BLaER1 treated with 17β-estradiol and CSF1 and Interleukin-3, amounts not matched to agents 10 nM and 100 nM (cell line): ENCODE measurements at regions not wholly inside any gene's neighbourhood (a gene's known extent, or its start where the extent isn't known, plus 50 kb on each side); places are given as distances from the start of the nearest gene placed in this dataset.

Experiments used
- H3K27ac ChIP-seq, 11 experiments: shearing (Covaris generic); formaldehyde crosslinking; 2 replicates each; pipeline ENCODE4 v1.8.1; 2022
- H3K27me3 ChIP-seq, 11 experiments: shearing (Covaris generic); formaldehyde crosslinking; 2 replicates each; pipeline ENCODE4 v1.8.1; 2022
- H3K36me3 ChIP-seq, 11 experiments: shearing (Covaris generic); formaldehyde crosslinking; 2 replicates each; pipeline ENCODE4 v1.8.1; 2022
- H3K4me1 ChIP-seq, 10 experiments: shearing (Covaris generic); formaldehyde crosslinking; 2 replicates each; pipeline ENCODE4 v1.8.1; 2022
- H3K4me2 ChIP-seq, 11 experiments: shearing (Covaris generic); formaldehyde crosslinking; 2 replicates each; pipeline ENCODE4 v1.8.1; 2022
- H3K4me3 ChIP-seq, 10 experiments: shearing (Covaris generic); formaldehyde crosslinking; 2 replicates each; pipeline ENCODE4 v1.8.1; 2022
- H3K9ac ChIP-seq, 11 experiments: shearing (Covaris generic); formaldehyde crosslinking; 2 replicates each; pipeline ENCODE4 v1.8.1; 2022
- H3K9me3 ChIP-seq, 11 experiments: shearing (Covaris generic); formaldehyde crosslinking; replicated peaks in 1 of 11; 2 replicates each; pipeline ENCODE4 v1.8.1; 2022
- H4K20me1 ChIP-seq, 11 experiments: shearing (Covaris generic); formaldehyde crosslinking; 2 replicates each; pipeline ENCODE4 v1.8.1; 2022
- Cebpa-rat ChIP-seq, 11 experiments: shearing (Covaris generic); IDR thresholded peaks; 2 replicates each; pipeline ENCODE4 v1.8.1; 2022

GRCh38 chr18:40855661-40856060 is 1099.4 kb upstream of the PIK3C3 start:
- Histone ChIP-seq H3K9me3 (no peaks in the 10 kb centered on the region), H3K4me3 (no peak overlapping the region), H3K27ac (no peak overlapping the region), H3K4me1 (peaks cover 0 to 30% (median 21%) of the 10 kb centered on the region in 10 experiments; a peak in 16 of 20 replicates), H3K4me2 (no peak overlapping the region), H3K27me3 (no peaks in the 10 kb centered on the region), H3K36me3 (no peaks in the 10 kb centered on the region), H4K20me1 (no peaks in the 10 kb centered on the region), H3K9ac (no peak overlapping the region)
- TF ChIP-seq Cebpa-rat (IDR thresholded peaks at IDR 0.05) = no peak

DNA sequence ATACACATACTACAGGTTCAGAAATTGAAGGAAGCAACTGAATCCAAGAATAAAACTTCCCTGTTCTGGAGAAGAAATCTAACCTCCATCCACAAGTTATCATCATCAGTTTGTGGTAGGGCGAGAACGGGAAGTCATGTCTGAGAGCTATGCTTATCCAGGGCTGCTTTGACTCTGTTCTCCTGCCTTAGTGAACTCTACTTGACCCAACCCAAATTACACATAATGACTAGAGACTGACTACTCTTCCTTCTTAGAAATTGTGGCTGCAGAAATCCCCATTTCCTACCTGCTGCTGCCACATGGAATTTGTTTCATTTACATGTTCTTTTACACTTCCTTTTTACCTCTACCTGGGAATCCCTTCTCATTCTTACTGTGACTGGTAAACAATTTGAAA is 1102.6 kb upstream of the PIK3C3 start:
- H3K4me1 ChIP-seq = peaks cover 0 to 14% (median 11%) of the 10 kb centered on the region in 10 experiments; a peak in 16 of 20 replicates
- no peak overlapping the region for H3K27ac ChIP-seq
- no peaks in the 10 kb centered on the region for H4K20me1 ChIP-seq
- TF ChIP-seq Cebpa-rat (IDR thresholded peaks at IDR 0.05) = no peak
- no peaks in the 10 kb centered on the region for H3K36me3 ChIP-seq
- no peak overlapping the region for H3K9ac ChIP-seq
- no peaks in the 10 kb centered on the region for H3K9me3 ChIP-seq
- no peak overlapping the region for H3K4me3 ChIP-seq
- H3K27me3 ChIP-seq = no peaks in the 10 kb centered on the region
- no peak overlapping the region for H3K4me2 ChIP-seq

- Histone ChIP-seq H4K20me1 (no peaks in the 10 kb centered on the region), H3K27ac (no peak overlapping the region), H3K4me2 (no peak overlapping the region)
Observed at GRCh38 chr18:40851014-40851429, 1104.0 kb upstream of the PIK3C3 start.

DNA sequence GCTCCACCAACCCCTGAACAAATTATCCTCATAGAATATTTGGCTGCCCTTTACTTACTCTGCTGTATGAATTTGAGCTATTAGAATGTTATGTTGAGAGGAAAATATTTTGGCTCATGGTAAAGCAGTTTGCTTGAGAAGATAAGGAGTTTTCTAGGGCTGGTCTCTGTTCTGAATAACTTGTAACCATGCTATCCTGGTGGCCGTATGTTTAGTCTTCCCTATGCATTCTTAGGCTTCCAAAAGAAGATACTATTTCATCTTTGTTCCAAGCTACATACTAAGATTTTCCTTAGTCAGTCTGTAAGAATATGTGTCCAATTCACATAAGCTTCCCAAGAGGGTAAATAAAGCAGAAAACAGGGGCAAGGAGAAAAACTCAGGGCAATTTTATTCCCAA is 1105.1 kb upstream of the PIK3C3 start:
- no peak for TF ChIP-seq Cebpa-rat (IDR thresholded peaks at IDR 0.05)
- Histone ChIP-seq H3K36me3 (no peaks in the 10 kb centered on the region), H3K27me3 (no peaks in the 10 kb centered on the region), H4K20me1 (no peaks in the 10 kb centered on the region), H3K4me1 (no peaks in the 10 kb centered on the region), H3K4me3 (no peak overlapping the region), H3K27ac (no peak overlapping the region), H3K9me3 (no peaks in the 10 kb centered on the region), H3K4me2 (no peak overlapping the region), H3K9ac (no peak overlapping the region)

More at GRCh38 chr18:40851014-40851429, 1104.0 kb upstream of the PIK3C3 start:
- Histone ChIP-seq H3K4me1 (peaks cover 0 to under 1% (median 0%) of the 10 kb centered on the region in 10 experiments; a peak in 1 of 20 replicates), H3K9me3 (no peaks in the 10 kb centered on the region), H3K36me3 (no peaks in the 10 kb centered on the region), H3K9ac (no peak overlapping the region), H3K27me3 (no peaks in the 10 kb centered on the region), H3K4me3 (no peak overlapping the region)
- no peak for TF ChIP-seq Cebpa-rat (IDR thresholded peaks at IDR 0.05)

DNA sequence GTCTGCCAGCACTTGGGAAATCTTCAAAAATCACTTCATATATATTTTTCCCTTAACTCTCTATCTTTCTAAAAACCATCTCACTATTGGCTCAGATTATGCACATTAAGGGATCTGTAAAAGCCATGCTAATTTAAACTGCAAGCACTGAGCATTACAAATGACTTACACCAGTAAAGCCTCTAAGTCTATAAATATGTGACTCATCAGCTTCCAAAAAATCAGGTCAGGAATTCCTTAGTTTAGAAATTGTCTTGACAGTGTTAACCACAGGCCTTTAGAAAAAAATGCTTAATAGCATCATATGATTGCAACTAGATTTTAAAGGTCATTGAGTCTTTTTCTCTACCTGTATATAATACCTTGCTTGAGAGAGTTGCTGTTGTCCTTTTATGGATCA is 1113.6 kb upstream of the PIK3C3 start:
- Histone ChIP-seq H3K4me1 (no peaks in the 10 kb centered on the region), H3K9me3 (0 out of 22 replicates have a peak, but pooled peaks cover 0 to 5% (median 0%) of the 10 kb centered on the region in 11 experiments), H4K20me1 (no peaks in the 10 kb centered on the region), H3K27ac (no peak overlapping the region), H3K36me3 (no peaks in the 10 kb centered on the region), H3K9ac (no peak overlapping the region), H3K27me3 (no peaks in the 10 kb centered on the region), H3K4me3 (no peak overlapping the region), H3K4me2 (no peak overlapping the region)
- no peak for TF ChIP-seq Cebpa-rat (IDR thresholded peaks at IDR 0.05)

- Histone ChIP-seq H3K27me3 (no peaks in the 10 kb centered on the region), H3K4me3 (no peak overlapping the region), H3K4me2 (no peak overlapping the region)
Observed at GRCh38 chr18:40841063-40841462, 1114.0 kb upstream of the PIK3C3 start.

GRCh38 chr18:40832362-40832761 is 1122.7 kb upstream of the PIK3C3 start:
- H3K9me3 ChIP-seq = no peaks in the 10 kb centered on the region
- H3K9ac ChIP-seq = no peak overlapping the region
- H3K27me3 ChIP-seq = no peaks in the 10 kb centered on the region
- no peak overlapping the region for H3K27ac ChIP-seq
- H3K4me2 ChIP-seq = no peak overlapping the region
- TF ChIP-seq Cebpa-rat (IDR thresholded peaks at IDR 0.05) = no peak
- no peaks in the 10 kb centered on the region for H3K4me1 ChIP-seq
- no peak overlapping the region for H3K4me3 ChIP-seq
- no peaks in the 10 kb centered on the region for H4K20me1 ChIP-seq
- H3K36me3 ChIP-seq = no peaks in the 10 kb centered on the region

More at GRCh38 chr18:40841063-40841462, 1114.0 kb upstream of the PIK3C3 start:
- H3K9ac ChIP-seq = no peak overlapping the region
- 0 out of 22 replicates have a peak, but pooled peaks cover 0 to 5% (median 0%) of the 10 kb centered on the region in 11 experiments for H3K9me3 ChIP-seq
- no peaks in the 10 kb centered on the region for H3K36me3 ChIP-seq
- H3K4me1 ChIP-seq = no peaks in the 10 kb centered on the region
- no peak overlapping the region for H3K27ac ChIP-seq
- H4K20me1 ChIP-seq = no peaks in the 10 kb centered on the region
- no peak for TF ChIP-seq Cebpa-rat (IDR thresholded peaks at IDR 0.05)

GRCh38 chr18:40824291-40824690 is 1130.7 kb upstream of the PIK3C3 start:
- Histone ChIP-seq H3K36me3 (no peaks in the 10 kb centered on the region), H3K27ac (no peak overlapping the region), H3K4me1 (no peaks in the 10 kb centered on the region), H3K4me3 (no peak overlapping the region), H3K9ac (no peak overlapping the region), H3K4me2 (no peak overlapping the region), H3K9me3 (no peaks in the 10 kb centered on the region), H4K20me1 (no peaks in the 10 kb centered on the region), H3K27me3 (no peaks in the 10 kb centered on the region)
- TF ChIP-seq Cebpa-rat (IDR thresholded peaks at IDR 0.05) = no peak

DNA sequence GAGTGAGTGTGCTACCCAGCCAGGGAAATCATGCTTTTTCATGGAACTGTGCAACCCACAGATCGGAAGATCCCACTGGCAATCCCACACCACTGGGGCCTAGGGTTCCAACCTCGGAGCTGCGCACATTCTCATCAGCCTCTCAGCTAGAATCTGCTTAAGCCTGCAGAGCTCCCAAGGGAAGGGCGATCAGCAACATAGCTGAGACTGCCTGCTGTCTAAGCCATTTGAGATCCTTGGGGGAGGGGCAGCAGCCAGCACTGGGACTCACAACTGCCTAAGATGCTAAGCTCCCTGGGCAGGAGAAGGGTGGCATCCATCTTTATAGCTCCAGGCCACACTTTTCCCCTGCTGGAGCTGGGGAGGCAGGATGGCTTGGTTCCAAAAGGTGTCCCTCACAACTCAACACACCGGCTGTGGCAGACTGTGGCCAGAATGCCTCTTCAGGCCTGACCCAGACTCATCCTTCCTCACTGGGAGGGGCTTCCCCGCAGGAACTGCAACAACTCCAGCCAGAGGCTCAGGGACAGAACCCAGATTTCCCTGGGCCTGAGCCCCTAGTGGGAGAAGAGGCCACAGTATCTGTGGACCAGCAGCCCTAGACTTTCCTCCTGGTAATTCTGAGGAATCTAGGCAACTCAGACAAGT is 1133.3 kb upstream of the PIK3C3 start:
- no peak overlapping the region for H3K27ac ChIP-seq
- H3K9ac ChIP-seq = no peak overlapping the region
- TF ChIP-seq Cebpa-rat (IDR thresholded peaks at IDR 0.05) = no peak
- no peaks in the 10 kb centered on the region for H3K36me3 ChIP-seq
- no peak overlapping the region for H3K4me2 ChIP-seq
- no peak overlapping the region for H3K4me3 ChIP-seq
- no peaks in the 10 kb centered on the region for H4K20me1 ChIP-seq
- no peaks in the 10 kb centered on the region for H3K27me3 ChIP-seq
- H3K9me3 ChIP-seq = no peaks in the 10 kb centered on the region
- no peaks in the 10 kb centered on the region for H3K4me1 ChIP-seq

DNA sequence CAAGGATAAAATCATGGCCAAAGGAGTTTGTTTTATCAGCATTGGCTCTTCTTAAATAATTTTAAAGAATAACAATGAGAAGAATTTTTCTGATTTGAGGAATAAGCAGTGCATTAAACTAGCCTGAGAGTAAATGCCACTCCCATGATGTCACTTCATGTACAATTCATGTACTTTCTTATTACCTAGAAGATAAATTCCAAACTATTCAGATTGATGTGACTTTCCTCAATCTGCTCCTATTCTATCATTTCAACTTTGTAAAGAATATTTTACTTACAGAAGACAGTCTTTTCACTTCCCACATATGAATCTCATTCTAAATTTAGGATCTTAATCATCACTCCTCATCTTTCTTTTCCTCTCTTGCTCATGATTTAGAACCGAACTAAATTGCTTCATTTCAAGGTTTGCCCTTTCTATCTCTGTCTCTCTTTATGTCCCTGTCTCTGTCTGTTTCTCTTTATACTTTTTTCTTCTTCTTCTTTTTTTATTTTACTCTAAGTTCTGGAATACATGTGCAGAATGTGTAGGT is 1142.0 kb upstream of the PIK3C3 start:
- Histone ChIP-seq H4K20me1 (no peaks in the 10 kb centered on the region), H3K4me1 (no peaks in the 10 kb centered on the region), H3K27me3 (no peaks in the 10 kb centered on the region), H3K27ac (no peak overlapping the region), H3K9me3 (no peaks in the 10 kb centered on the region), H3K4me3 (no peak overlapping the region), H3K4me2 (no peak overlapping the region), H3K36me3 (no peaks in the 10 kb centered on the region), H3K9ac (no peak overlapping the region)
- no peak for TF ChIP-seq Cebpa-rat (IDR thresholded peaks at IDR 0.05)
